Endothelial cell of umbilical vein (primary cell): ENCODE measurements at regions not wholly inside any gene's neighbourhood (a gene's known extent, or its start where the extent isn't known, plus 50 kb on each side); places are given as distances from the start of the nearest gene placed in this dataset.

Source experiments
- BruUV-seq: library from RNA; stranded (reverse); fragments of 400-500 nt; replicated peaks from 2 replicates; lab custom pipeline; 2021; lab: Mats Ljungman, UMichigan
- CTCF ChIA-PET: fragments of 300-600, 350-600 bp; sonication (Branson Sonifier 250); formaldehyde crosslinking; loops from one replicate; lab custom pipeline; 2021; ENCODE audit warnings: antibody characterized with exemption, inconsistent platforms; lab: Charles Lee
- POLR2A ChIA-PET: fragments of 300-600, 350-600 bp; sonication (Branson Sonifier 250); formaldehyde crosslinking; loops from one replicate; lab custom pipeline; 2021; ENCODE audit warnings: antibody characterized with exemption, inconsistent platforms; lab: Charles Lee
- DNase-seq: peaks from one replicate; pipeline ENCODE4 v3.0.0-alpha.2; 2011; ENCODE audit warnings: low read depth, low spot score
- FAIRE-seq: peaks from 2 replicates; lab custom pipeline; 2011; peaks lifted over from hg19 to GRCh38; lab: Jason Lieb, UNC
- H2AFZ ChIP-seq: 2 replicates; pipeline ENCODE4 v1.6.0; 2012; ENCODE audit warnings: low read depth, low read length, control low read depth, inconsistent platforms
- H3K27ac ChIP-seq: 2 replicates; pipeline ENCODE4 v1.5.1; 2011; ENCODE audit warnings: low read depth, mild to moderate bottlenecking, control low read depth, low read length, moderate library complexity; ENCODE audit not compliant: insufficient read depth
- H3K27me3 ChIP-seq, 2 experiments: 2 replicates each; pipeline versions ENCODE4 v1.6.0 to v1.6.1; 2011; ENCODE audit warnings: low read length in 2 of 2, mixed read lengths in 1 of 2; ENCODE audit not compliant: control insufficient read depth in 2 of 2, insufficient read depth in 2 of 2
- H3K36me3 ChIP-seq, 2 experiments: 2 replicates in 1 of 2; 3 replicates in 1 of 2; pipeline ENCODE4 v1.5.1; 2011; ENCODE audit warnings: low read length in 2 of 2, mild to moderate bottlenecking in 1 of 2, moderate library complexity in 1 of 2; ENCODE audit not compliant: control insufficient read depth in 2 of 2, insufficient read depth in 2 of 2; ENCODE audit errors: extremely low read depth in 1 of 2
- H3K4me1 ChIP-seq: 3 replicates; pipeline ENCODE4 v1.5.1; 2011; ENCODE audit warnings: mild to moderate bottlenecking, low read length; ENCODE audit not compliant: control insufficient read depth, insufficient read depth; ENCODE audit errors: extremely low read depth
- H3K4me2 ChIP-seq: 2 replicates; pipeline ENCODE4 v1.6.1; 2011; ENCODE audit warnings: low read length, control low read depth, mixed read lengths; ENCODE audit not compliant: insufficient read depth
- H3K4me3 ChIP-seq, 3 experiments: fragments of 200-600 bp in 1 of 3; sonication (generic), shearing (Covaris generic) in 1 of 3; replicated peaks in 1 of 3; 2 replicates each; pipeline ENCODE4 v1.5.1; 2011 to 2016; ENCODE audit warnings: control low read depth in 3 of 3, low read length in 3 of 3, mild to moderate bottlenecking in 2 of 3, inconsistent platforms in 1 of 3, low read depth in 1 of 3, moderate library complexity in 1 of 3; ENCODE audit not compliant: insufficient read depth in 1 of 3
- H3K79me2 ChIP-seq: 2 replicates; pipeline ENCODE4 v1.6.0; 2012; ENCODE audit warnings: low read length, inconsistent platforms; ENCODE audit not compliant: control insufficient read depth, insufficient read depth
- H3K9ac ChIP-seq: replicated peaks from 2 replicates; pipeline ENCODE3; 2011; ENCODE audit warnings: low read length, control low read depth; ENCODE audit not compliant: insufficient read depth; ENCODE audit errors: extremely low read depth
- H3K9me1 ChIP-seq: replicated peaks from 3 replicates; pipeline ENCODE4 v1.6.0; 2011; ENCODE audit warnings: mild to moderate bottlenecking, low read length; ENCODE audit not compliant: control insufficient read depth, insufficient read depth; ENCODE audit errors: extremely low read depth
- H3K9me3 ChIP-seq: replicated peaks from 2 replicates; pipeline ENCODE4 v1.5.1; 2012; ENCODE audit warnings: low read length, inconsistent platforms; ENCODE audit not compliant: control insufficient read depth, insufficient read depth
- H4K20me1 ChIP-seq: replicated peaks from 2 replicates; pipeline ENCODE3; 2011; ENCODE audit warnings: mild to moderate bottlenecking, low read length; ENCODE audit not compliant: control insufficient read depth, insufficient read depth; ENCODE audit errors: extremely low read depth
- EZH2 ChIP-seq: IDR thresholded peaks from 2 replicates; pipeline ENCODE4 v1.6.1; 2012; ENCODE audit warnings: borderline replicate concordance, low read depth, mild to moderate bottlenecking, moderate library complexity, low read length, inconsistent platforms; ENCODE audit not compliant: severe bottlenecking
- FOS ChIP-seq: IDR thresholded peaks from 2 replicates; pipeline ENCODE4 v1.6.1; 2011; ENCODE audit warnings: mild to moderate bottlenecking, low read length, moderate library complexity, borderline replicate concordance; ENCODE audit not compliant: insufficient read depth
- GATA2 ChIP-seq: IDR thresholded peaks from 2 replicates; pipeline ENCODE4 v1.7.0; 2011; ENCODE audit warnings: low read depth, mild to moderate bottlenecking, moderate library complexity, mixed read lengths, low read length; ENCODE audit not compliant: insufficient read length, insufficient read depth
- JUN ChIP-seq: IDR thresholded peaks from 2 replicates; pipeline ENCODE4 v1.6.1; 2011; ENCODE audit warnings: borderline replicate concordance, low read depth; ENCODE audit not compliant: insufficient read length, insufficient read depth
- MAX ChIP-seq: IDR thresholded peaks from 2 replicates; pipeline ENCODE4 v1.6.1; 2011; ENCODE audit not compliant: insufficient read depth, insufficient read length
- MYC ChIP-seq: IDR thresholded peaks from one replicate; pipeline ENCODE4 v1.6.1; 2011; ENCODE audit warnings: mild to moderate bottlenecking, low read depth, low read length
- POLR2A ChIP-seq: IDR thresholded peaks from 2 replicates; pipeline ENCODE4 v1.6.1; 2012; ENCODE audit warnings: low read depth, mild to moderate bottlenecking, control low read depth, low read length
- POLR2AphosphoS5 ChIP-seq: IDR thresholded peaks from 2 replicates; pipeline ENCODE4 v1.6.1; 2012; ENCODE audit warnings: low read depth, mild to moderate bottlenecking, control low read depth, low read length, moderate library complexity; ENCODE audit not compliant: insufficient read depth
- dilution Hi-C: fragments of 300-500 bp; cut with MboI; formaldehyde crosslinking; loops from one replicate; pipeline ENCODE4 v1.15.0; 2019; ENCODE audit warnings: low sequenced_read_pairs; ENCODE audit not compliant: extremely low pct_ligation_motif_present
- intact Hi-C: fragments of 100-400 bp; cut with micrococcal nuclease; formaldehyde crosslinking; loops from one replicate; pipeline ENCODE4 v1.10.0; 2022
- TF ChIP-seq, protein P1 (sequence below), 2 donors: IDR thresholded peaks; 1 replicate in 1 of 2; 2 replicates in 1 of 2; pipeline ENCODE4 v1.5.1; 2011; ENCODE audit warnings: low read length in 2 of 2, mild to moderate bottlenecking in 2 of 2, moderate library complexity in 2 of 2, control low read depth in 1 of 2, inconsistent platforms in 1 of 2, low read depth in 1 of 2; ENCODE audit not compliant: insufficient read depth in 1 of 2; ENCODE audit errors: extremely low read depth in 1 of 2

DNA sequence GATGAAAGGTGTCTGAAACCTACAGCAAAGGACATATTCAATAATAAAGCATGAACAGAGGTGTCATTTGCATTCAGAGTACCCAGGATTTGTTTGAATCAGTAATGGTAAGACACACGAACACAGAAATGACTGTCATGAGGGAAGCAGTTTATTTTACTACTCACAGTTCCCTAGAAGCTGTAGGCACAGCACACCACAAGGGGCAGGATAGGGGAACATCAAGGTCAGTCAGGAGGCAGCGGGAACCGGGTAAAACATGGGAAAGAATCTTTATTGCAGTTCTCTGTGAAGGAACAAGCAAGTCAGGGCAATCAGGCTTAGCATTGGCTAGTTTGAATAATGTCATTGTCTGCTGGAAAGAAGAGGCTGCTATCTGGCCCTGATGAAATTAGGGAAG, 70.2 kb upstream of the PDSS1 start:
- DNase-seq (no peak), FAIRE-seq (no peak)
- ChIA-PET CTCF (no interaction called here), POLR2A (no interaction called here)
- Histone ChIP-seq H3K9ac (no peak overlapping the region), H3K27me3 (peaks cover 0 to 4% of the 10 kb centered on the region in 2 experiments), H3K4me1 (no peaks in the 10 kb centered on the region), H3K4me2 (no peak overlapping the region), H3K36me3 (no peaks in the 10 kb centered on the region), H4K20me1 (no peaks in the 10 kb centered on the region), H3K4me3 (no peak overlapping the region), H2AFZ (no peak overlapping the region), H3K79me2 (no peaks in the 10 kb centered on the region), H3K9me3 (no peaks in the 10 kb centered on the region), H3K27ac (no peak overlapping the region), H3K9me1 (no peaks in the 10 kb centered on the region)
- no TSS peak for BruUV-seq
- TF ChIP-seq, protein P1, sequence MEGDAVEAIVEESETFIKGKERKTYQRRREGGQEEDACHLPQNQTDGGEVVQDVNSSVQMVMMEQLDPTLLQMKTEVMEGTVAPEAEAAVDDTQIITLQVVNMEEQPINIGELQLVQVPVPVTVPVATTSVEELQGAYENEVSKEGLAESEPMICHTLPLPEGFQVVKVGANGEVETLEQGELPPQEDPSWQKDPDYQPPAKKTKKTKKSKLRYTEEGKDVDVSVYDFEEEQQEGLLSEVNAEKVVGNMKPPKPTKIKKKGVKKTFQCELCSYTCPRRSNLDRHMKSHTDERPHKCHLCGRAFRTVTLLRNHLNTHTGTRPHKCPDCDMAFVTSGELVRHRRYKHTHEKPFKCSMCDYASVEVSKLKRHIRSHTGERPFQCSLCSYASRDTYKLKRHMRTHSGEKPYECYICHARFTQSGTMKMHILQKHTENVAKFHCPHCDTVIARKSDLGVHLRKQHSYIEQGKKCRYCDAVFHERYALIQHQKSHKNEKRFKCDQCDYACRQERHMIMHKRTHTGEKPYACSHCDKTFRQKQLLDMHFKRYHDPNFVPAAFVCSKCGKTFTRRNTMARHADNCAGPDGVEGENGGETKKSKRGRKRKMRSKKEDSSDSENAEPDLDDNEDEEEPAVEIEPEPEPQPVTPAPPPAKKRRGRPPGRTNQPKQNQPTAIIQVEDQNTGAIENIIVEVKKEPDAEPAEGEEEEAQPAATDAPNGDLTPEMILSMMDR (IDR thresholded peaks at IDR 0.05; ENCODE audit: extremely low read depth in 1 of 2, insufficient read depth in 1 of 2, low read depth in 1 of 2, low read length in 2 of 2): no peak
- TF ChIP-seq JUN: no peak
- TF ChIP-seq MAX: no peak
- no peak for TF ChIP-seq POLR2A
- no peak for TF ChIP-seq EZH2
- no peak for TF ChIP-seq POLR2AphosphoS5
- no peak for TF ChIP-seq MYC
- no peak for TF ChIP-seq GATA2
- no peak for TF ChIP-seq FOS
- dilution Hi-C loops (no loop called here), intact Hi-C loops (no loop called here)
